CD4-positive, alpha-beta T cell (primary cell): ENCODE measurements at regions not wholly inside any gene's neighbourhood (a gene's known extent, or its start where the extent isn't known, plus 50 kb on each side); places are given as distances from the start of the nearest gene placed in this dataset.

Experiments
- ATAC-seq: fragments of 200-7000 bp; cut with Tn5 transposase; one replicate; pipeline ENCODE4 v1.10.0; 2022; ENCODE audit warnings: mild to moderate bottlenecking; ENCODE audit not compliant: poor library complexity
- CTCF ChIA-PET: fragments of 350-600 bp; sonication (Branson Sonifier 250); formaldehyde crosslinking; loops from one replicate; lab custom pipeline; 2021; ENCODE audit warnings: antibody characterized with exemption, inconsistent platforms; lab: Charles Lee
- POLR2A ChIA-PET: fragments of 350-600 bp; sonication (Branson Sonifier 250); formaldehyde crosslinking; loops from one replicate; lab custom pipeline; 2021; ENCODE audit warnings: antibody characterized with exemption, inconsistent platforms; lab: Charles Lee
- DNase-seq, 14 experiments: peaks; one replicate each; pipeline ENCODE4 v3.0.0-alpha.2; 2013 to 2020; ENCODE audit warnings: mixed read lengths in 2 of 14
- H3K27ac ChIP-seq, 2 donors: one replicate each; pipeline versions ENCODE4 v1.5.1 to v1.7.0; 2013; ENCODE audit warnings: low read length in 2 of 2, low read depth in 1 of 2, mild to moderate bottlenecking in 1 of 2
- H3K27me3 ChIP-seq, 2 experiments: 1 replicate in 1 of 2; 2 replicates in 1 of 2; pipeline versions ENCODE4 v1.6.1 to v1.7.0; 2013; ENCODE audit warnings: low read length in 2 of 2, control low read depth in 1 of 2, mild to moderate bottlenecking in 1 of 2, moderate library complexity in 1 of 2; ENCODE audit not compliant: insufficient read depth in 2 of 2, control insufficient read depth in 1 of 2
- H3K36me3 ChIP-seq: one replicate; pipeline ENCODE4 v1.6.1; 2013; ENCODE audit warnings: low read length, control low read depth; ENCODE audit not compliant: insufficient read depth
- H3K4me1 ChIP-seq: one replicate; pipeline ENCODE4 v1.6.1; 2013; ENCODE audit warnings: low read length, control low read depth; ENCODE audit not compliant: insufficient read depth
- H3K4me3 ChIP-seq: one replicate; pipeline ENCODE4 v1.5.1; 2013; ENCODE audit warnings: mild to moderate bottlenecking, low read length, moderate library complexity
- H3K9me3 ChIP-seq, 2 experiments: 1 replicate in 1 of 2; 2 replicates in 1 of 2; pipeline versions ENCODE4 v1.6.1 to v1.7.0; 2013; ENCODE audit warnings: low read length in 2 of 2, mild to moderate bottlenecking in 2 of 2, control low read depth in 1 of 2, moderate library complexity in 1 of 2; ENCODE audit not compliant: control insufficient read depth in 1 of 2, insufficient read depth in 1 of 2
- H3K27ac Mint-ChIP-seq: one replicate; pipeline ENCODE4 v1.8.0; 2020; ENCODE audit warnings: mixed read lengths
- H3K27me3 Mint-ChIP-seq: one replicate; pipeline ENCODE4 v1.8.0; 2021; ENCODE audit warnings: mixed read lengths
- H3K36me3 Mint-ChIP-seq: one replicate; pipeline ENCODE4 v1.8.0; 2021; ENCODE audit warnings: low read depth, mixed read lengths
- H3K4me1 Mint-ChIP-seq: one replicate; pipeline ENCODE4 v1.8.0; 2021; ENCODE audit warnings: low read depth, mixed read lengths
- H3K4me3 Mint-ChIP-seq: one replicate; pipeline ENCODE4 v1.8.0; 2020; ENCODE audit warnings: mild to moderate bottlenecking, mixed read lengths
- H3K9me3 Mint-ChIP-seq: one replicate; pipeline ENCODE4 v1.8.0; 2020; ENCODE audit warnings: mixed read lengths
- CTCF ChIP-seq: fragments of 200-600 bp; IDR thresholded peaks from one replicate; pipeline ENCODE4 v1.8.0; 2022; ENCODE audit warnings: antibody characterized with exemption, mild to moderate bottlenecking
- intact Hi-C, 2 experiments: fragments of 100-400 bp; cut with DNase I in 1 of 2; cut with micrococcal nuclease in 1 of 2; formaldehyde crosslinking; loops; one replicate each; pipeline versions ENCODE4 v1.15.1 to v1.9.0; 2023 to 2025; cut with DNase I, micrococcal nuclease

GRCh38 chr12:115001571-115002180, 317.7 kb upstream of the TBX3 start:
- Histone ChIP-seq H3K27me3 (no peaks in the 10 kb centered on the region), H3K4me1 (no peaks in the 10 kb centered on the region), H3K36me3 (no peaks in the 10 kb centered on the region), H3K27ac (no peak overlapping the region), H3K4me3 (no peak overlapping the region), H3K9me3 (peaks cover 0 to 5% of the 10 kb centered on the region in 2 experiments)
- H3K36me3 Mint-ChIP-seq: no peaks in the 10 kb centered on the region
- ChIA-PET CTCF (no interaction called here), POLR2A (no interaction called here)
- ATAC-seq (no peak), DNase-seq (no peak)
- peaks cover 9% of the 10 kb centered on the region for H3K9me3 Mint-ChIP-seq
- no peak overlapping the region for H3K4me3 Mint-ChIP-seq
- no peak for TF ChIP-seq CTCF
- intact Hi-C loops: no loop called here
- H3K27ac Mint-ChIP-seq: no peak overlapping the region
- H3K4me1 Mint-ChIP-seq: no peaks in the 10 kb centered on the region
- peaks cover 13% of the 10 kb centered on the region for H3K27me3 Mint-ChIP-seq

GRCh38 chr12:115000038-115000437, 316.1 kb upstream of the TBX3 start:
- ATAC-seq (no peak), DNase-seq (no peak)
- Histone ChIP-seq H3K27me3 (no peaks in the 10 kb centered on the region), H3K36me3 (no peaks in the 10 kb centered on the region), H3K4me1 (no peaks in the 10 kb centered on the region), H3K4me3 (no peak overlapping the region), H3K27ac (no peak overlapping the region), H3K9me3 (peaks cover 0 to 5% of the 10 kb centered on the region in 2 experiments)
- TF ChIP-seq CTCF: no peak
- Mint-ChIP-seq H3K27ac (no peak overlapping the region), H3K27me3 (peaks cover 13% of the 10 kb centered on the region), H3K4me1 (no peaks in the 10 kb centered on the region), H3K36me3 (no peaks in the 10 kb centered on the region), H3K4me3 (no peak overlapping the region), H3K9me3 (peaks cover 13% of the 10 kb centered on the region)
- intact Hi-C loops: no loop called here
- ChIA-PET POLR2A (no interaction called here), CTCF (no interaction called here)

GRCh38 chr12:114998750-114999128, 314.8 kb upstream of the TBX3 start:
- H3K9me3 Mint-ChIP-seq: peaks cover 11% of the 10 kb centered on the region
- no peaks in the 10 kb centered on the region for H3K36me3 ChIP-seq
- no peaks in the 10 kb centered on the region for H3K4me1 Mint-ChIP-seq
- DNase-seq (no peak), ATAC-seq (no peak)
- no peak overlapping the region for H3K27ac Mint-ChIP-seq
- H3K27me3 ChIP-seq: no peaks in the 10 kb centered on the region
- peaks cover 9% of the 10 kb centered on the region for H3K27me3 Mint-ChIP-seq
- ChIA-PET CTCF (no interaction called here), POLR2A (no interaction called here)
- H3K4me1 ChIP-seq: no peaks in the 10 kb centered on the region
- peaks cover 0 to 8% of the 10 kb centered on the region in 2 experiments for H3K9me3 ChIP-seq
- intact Hi-C loops: no loop called here
- H3K36me3 Mint-ChIP-seq: no peaks in the 10 kb centered on the region
- TF ChIP-seq CTCF: no peak
- H3K4me3 ChIP-seq: no peak overlapping the region
- no peak overlapping the region for H3K4me3 Mint-ChIP-seq
- H3K27ac ChIP-seq: no peak overlapping the region
